Endodermal cell (in vitro differentiated cells): ENCODE measurements at regions not wholly inside any gene's neighbourhood (a gene's known extent, or its start where the extent isn't known, plus 50 kb on each side); places are given as distances from the start of the nearest gene placed in this dataset.

Experiments
- DNase-seq: peaks from one replicate; pipeline ENCODE4 v3.0.0-alpha.2; 2017
- H3K27ac ChIP-seq: 2 replicates; pipeline ENCODE4 v1.5.1; 2013; ENCODE audit warnings: mild to moderate bottlenecking, low read depth, low read length, moderate library complexity
- H3K27me3 ChIP-seq: 2 replicates; pipeline ENCODE4 v1.6.1; 2013; ENCODE audit warnings: mild to moderate bottlenecking, low read length, moderate library complexity; ENCODE audit not compliant: insufficient read depth, control insufficient read depth, poor library complexity, severe bottlenecking
- H3K36me3 ChIP-seq: 2 replicates; pipeline ENCODE4 v1.7.0; 2013; ENCODE audit warnings: mild to moderate bottlenecking, low read length, moderate library complexity; ENCODE audit not compliant: control insufficient read depth, insufficient read depth
- H3K4me1 ChIP-seq: one replicate; pipeline ENCODE4 v1.7.0; 2013; ENCODE audit warnings: low read length; ENCODE audit not compliant: control insufficient read depth, insufficient read depth
- H3K4me3 ChIP-seq: 2 replicates; pipeline ENCODE4 v1.5.1; 2013; ENCODE audit warnings: mild to moderate bottlenecking, low read length, moderate library complexity
- H3K9ac ChIP-seq: 2 replicates; pipeline ENCODE4 v1.6.1; 2013; ENCODE audit warnings: mild to moderate bottlenecking, low read length, moderate library complexity; ENCODE audit not compliant: poor library complexity, severe bottlenecking; ENCODE audit errors: extremely low read depth
- H3K9me3 ChIP-seq: 2 replicates; pipeline ENCODE4 v1.6.1; 2013; ENCODE audit warnings: mild to moderate bottlenecking, low read length, moderate library complexity; ENCODE audit not compliant: control insufficient read depth
- H3K27ac Mint-ChIP-seq: 2 replicates; pipeline ENCODE4 v1.8.0; 2020; ENCODE audit warnings: mixed read lengths
- H3K27me3 Mint-ChIP-seq: 2 replicates; pipeline ENCODE4 v1.8.0; 2021; ENCODE audit warnings: mild to moderate bottlenecking, mixed read lengths; ENCODE audit not compliant: insufficient read depth
- H3K36me3 Mint-ChIP-seq: 2 replicates; pipeline ENCODE4 v1.8.0; 2020; ENCODE audit warnings: low read depth, mixed read lengths
- H3K4me1 Mint-ChIP-seq: 2 replicates; pipeline ENCODE4 v1.8.0; 2020; ENCODE audit warnings: mixed read lengths
- H3K4me3 Mint-ChIP-seq: 2 replicates; pipeline ENCODE4 v1.8.0; 2020; ENCODE audit warnings: mild to moderate bottlenecking, moderate library complexity, mixed read lengths
- H3K9me3 Mint-ChIP-seq: 2 replicates; pipeline ENCODE4 v1.8.0; 2020; ENCODE audit warnings: mild to moderate bottlenecking, mixed read lengths
- WGBS, 2 experiments: methylation state at CpG; one replicate each; pipeline versions ENCODE4 v1.1.5 to v1.1.7; 2013; ENCODE audit warnings: missing lambda C conversion rate in 2 of 2, mixed read lengths in 1 of 2; ENCODE audit not compliant: insufficient coverage in 1 of 2, insufficient read length in 1 of 2; 5-methylcytosine and 5-hydroxymethylcytosine counted together
- TF ChIP-seq, protein P1 (sequence below): fragments of 200-600 bp; sonication (generic); conservative IDR thresholded peaks from 2 replicates; pipeline ENCODE4 v1.5.0; 2021; ENCODE audit warnings: antibody characterized with exemption, mild to moderate bottlenecking

DNA sequence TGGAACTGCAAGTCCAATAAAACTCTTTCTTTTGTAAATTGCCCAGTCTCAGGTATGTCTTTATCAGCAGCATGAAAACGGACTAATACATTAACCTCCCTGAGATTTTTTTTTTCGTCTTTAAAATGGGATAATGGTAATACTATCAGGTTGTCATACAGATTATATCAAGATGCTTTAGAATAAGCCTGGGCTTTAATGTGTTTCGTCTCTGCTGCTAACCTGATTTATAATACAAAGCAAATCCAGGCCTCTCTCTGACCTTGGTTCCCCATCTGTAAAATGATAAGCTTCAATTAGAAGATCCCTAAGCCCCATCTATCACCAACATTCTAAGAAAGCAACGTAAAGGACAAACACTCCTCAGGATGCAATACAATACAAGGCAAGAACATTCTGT lies 283.5 kb downstream of the LRATD1 start:
- H3K9ac ChIP-seq = no peak overlapping the region
- H3K36me3 ChIP-seq = no peaks in the 10 kb centered on the region
- TF ChIP-seq, protein P1, sequence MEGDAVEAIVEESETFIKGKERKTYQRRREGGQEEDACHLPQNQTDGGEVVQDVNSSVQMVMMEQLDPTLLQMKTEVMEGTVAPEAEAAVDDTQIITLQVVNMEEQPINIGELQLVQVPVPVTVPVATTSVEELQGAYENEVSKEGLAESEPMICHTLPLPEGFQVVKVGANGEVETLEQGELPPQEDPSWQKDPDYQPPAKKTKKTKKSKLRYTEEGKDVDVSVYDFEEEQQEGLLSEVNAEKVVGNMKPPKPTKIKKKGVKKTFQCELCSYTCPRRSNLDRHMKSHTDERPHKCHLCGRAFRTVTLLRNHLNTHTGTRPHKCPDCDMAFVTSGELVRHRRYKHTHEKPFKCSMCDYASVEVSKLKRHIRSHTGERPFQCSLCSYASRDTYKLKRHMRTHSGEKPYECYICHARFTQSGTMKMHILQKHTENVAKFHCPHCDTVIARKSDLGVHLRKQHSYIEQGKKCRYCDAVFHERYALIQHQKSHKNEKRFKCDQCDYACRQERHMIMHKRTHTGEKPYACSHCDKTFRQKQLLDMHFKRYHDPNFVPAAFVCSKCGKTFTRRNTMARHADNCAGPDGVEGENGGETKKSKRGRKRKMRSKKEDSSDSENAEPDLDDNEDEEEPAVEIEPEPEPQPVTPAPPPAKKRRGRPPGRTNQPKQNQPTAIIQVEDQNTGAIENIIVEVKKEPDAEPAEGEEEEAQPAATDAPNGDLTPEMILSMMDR = no peak
- Mint-ChIP-seq H3K36me3 (no peaks in the 10 kb centered on the region), H3K9me3 (no peaks in the 10 kb centered on the region), H3K4me1 (peaks cover 1% of the 10 kb centered on the region), H3K27me3 (no peaks in the 10 kb centered on the region), H3K27ac (no peak overlapping the region), H3K4me3 (no peak overlapping the region)
- H3K27me3 ChIP-seq = no peaks in the 10 kb centered on the region
- no peak overlapping the region for H3K27ac ChIP-seq
- no peaks in the 10 kb centered on the region for H3K9me3 ChIP-seq
- 92 to 100% methylated on average over 1 to 4 of the region's 4 CpGs for WGBS, 2 experiments
- no peak for DNase-seq
- H3K4me1 ChIP-seq = no peaks in the 10 kb centered on the region
- H3K4me3 ChIP-seq = no peak overlapping the region

DNA sequence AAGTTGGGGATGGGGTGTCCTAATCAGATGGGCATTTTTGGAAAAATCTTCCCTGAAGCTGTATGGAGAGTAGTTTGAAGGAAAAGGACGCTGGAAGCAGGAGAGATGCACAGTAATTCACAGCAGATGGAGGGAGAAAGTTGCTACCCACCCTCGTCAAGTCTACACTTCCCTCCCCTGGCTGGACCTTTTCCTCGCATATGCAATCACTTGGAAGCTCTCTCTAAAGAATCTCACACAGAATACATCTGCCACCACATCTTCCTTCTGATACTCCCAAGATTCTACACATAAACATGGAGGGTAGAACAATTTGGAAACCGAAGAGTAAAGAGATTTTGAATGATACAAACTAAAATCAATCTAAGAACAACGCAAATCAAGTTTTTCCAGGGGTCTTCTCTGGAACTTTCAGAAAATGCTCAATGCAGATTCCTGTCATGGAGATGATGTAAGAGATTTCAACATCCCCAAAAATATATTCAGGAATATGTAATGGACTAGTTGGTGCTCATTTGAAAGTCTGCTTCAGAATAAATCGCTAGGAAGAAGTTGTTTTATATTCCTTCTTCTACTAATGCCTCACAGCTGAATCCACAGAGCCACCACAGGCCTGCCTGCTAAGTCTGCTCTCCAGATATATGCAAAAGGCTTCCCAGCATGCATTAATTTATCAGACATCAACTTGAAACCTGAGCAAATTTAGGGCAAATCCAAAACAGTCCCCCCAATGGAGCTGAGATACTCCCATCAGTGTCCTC lies 291.5 kb downstream of the LRATD1 start:
- H3K27me3 ChIP-seq = no peaks in the 10 kb centered on the region
- no peak overlapping the region for H3K27ac ChIP-seq
- whole genome bisulfite sequencing, 2 experiments = 92 to 100% methylated on average over 1 to 6 of the region's 6 CpGs
- Mint-ChIP-seq H3K27me3 (no peaks in the 10 kb centered on the region), H3K4me3 (no peak overlapping the region), H3K36me3 (no peaks in the 10 kb centered on the region), H3K27ac (no peak overlapping the region), H3K9me3 (no peaks in the 10 kb centered on the region), H3K4me1 (peaks cover 3% of the 10 kb centered on the region)
- H3K36me3 ChIP-seq = no peaks in the 10 kb centered on the region
- no peaks in the 10 kb centered on the region for H3K9me3 ChIP-seq
- TF ChIP-seq, protein P1 = no peak
- H3K9ac ChIP-seq = no peak overlapping the region
- no peak for DNase-seq
- H3K4me3 ChIP-seq = no peak overlapping the region
- H3K4me1 ChIP-seq = no peaks in the 10 kb centered on the region

DNA sequence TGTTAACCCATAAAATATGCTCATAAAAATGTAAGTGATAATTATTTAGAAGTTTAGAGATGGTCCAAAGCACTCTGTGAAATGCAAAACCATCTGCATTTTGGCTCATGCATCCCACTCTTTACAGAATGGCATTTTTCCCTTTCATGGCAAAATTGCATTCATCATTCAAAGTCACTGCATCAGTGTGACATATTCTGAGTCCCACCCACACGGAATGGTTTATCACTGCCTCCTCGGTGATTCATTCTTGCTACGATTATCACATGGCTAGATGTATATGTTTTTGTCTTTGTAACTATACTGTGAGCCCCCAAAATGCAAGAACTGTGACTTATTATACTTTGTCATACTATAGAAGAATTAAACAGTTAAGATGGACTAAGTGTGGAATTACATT lies 293.0 kb downstream of the LRATD1 start:
- no peaks in the 10 kb centered on the region for H3K9me3 Mint-ChIP-seq
- no peak for DNase-seq
- H3K9ac ChIP-seq = no peak overlapping the region
- H3K4me3 ChIP-seq = no peak overlapping the region
- no peaks in the 10 kb centered on the region for H3K27me3 Mint-ChIP-seq
- TF ChIP-seq, protein P1 = no peak
- H3K27me3 ChIP-seq = no peaks in the 10 kb centered on the region
- no peaks in the 10 kb centered on the region for H3K9me3 ChIP-seq
- H3K27ac Mint-ChIP-seq = no peak overlapping the region
- no peaks in the 10 kb centered on the region for H3K36me3 ChIP-seq
- no peak overlapping the region for H3K4me3 Mint-ChIP-seq
- H3K36me3 Mint-ChIP-seq = no peaks in the 10 kb centered on the region
- 86% methylated on average over 1 to 3 of the region's 3 CpGs for WGBS, 2 experiments
- no peaks in the 10 kb centered on the region for H3K4me1 ChIP-seq
- H3K4me1 Mint-ChIP-seq = peaks cover 3% of the 10 kb centered on the region
- no peak overlapping the region for H3K27ac ChIP-seq
